ENCODE measurements at regions not wholly inside any gene's neighbourhood (a gene's known extent, or its start where the extent isn't known, plus 50 kb on each side); places are given as distances from the start of the nearest gene placed in this dataset.

- H3K4me1 Mint-ChIP-seq = peaks cover 8% of the 10 kb centered on the region
Observed at GRCh38 chr6:154891901-154892300, 103.2 kb upstream of the TIAM2 start.

GRCh38 chr6:154893917-154894316 lies 101.2 kb upstream of the TIAM2 start:
- TF ChIP-seq CTCF (IDR thresholded peaks at IDR 0.05) = no peak
- H3K4me1 Mint-ChIP-seq = peaks cover 8% of the 10 kb centered on the region
- H3K9me3 ChIP-seq (replicated peaks in 1 of 2; ENCODE audit: control insufficient read depth in 1 of 2, insufficient read depth in 1 of 2, low read length in 2 of 2) = no peaks in the 10 kb centered on the region
- DNase-seq = no peak
- no peak overlapping the region for H3K27ac ChIP-seq (ENCODE audit: low read depth in 1 of 2, low read length in 2 of 2)
- no peaks in the 10 kb centered on the region for H4K20me1 ChIP-seq (ENCODE audit: insufficient read depth, low read length)
- no peaks in the 10 kb centered on the region for H3K79me2 ChIP-seq (ENCODE audit: insufficient read depth, low read length)
- H3K27ac Mint-ChIP-seq = no peak overlapping the region
- peaks cover 15 to 20% of the 10 kb centered on the region in 2 donors for H3K36me3 Mint-ChIP-seq
- H3K9me3 Mint-ChIP-seq = no peaks in the 10 kb centered on the region
- no peaks in the 10 kb centered on the region for H3K27me3 ChIP-seq (ENCODE audit: control insufficient read depth in 2 of 2, insufficient read depth in 2 of 2, low read length in 2 of 2)
- H3K27me3 Mint-ChIP-seq (ENCODE audit: low read depth in 3 of 3) = no peaks in the 10 kb centered on the region
- intact Hi-C loops (cut with micrococcal nuclease) = no loop called here
- peaks cover 2 to 7% of the 10 kb centered on the region in 2 donors for H3K36me3 ChIP-seq (replicated peaks in 1 of 2; ENCODE audit: control insufficient read depth in 1 of 2, insufficient read depth in 2 of 2, low read length in 2 of 2)
- no peak overlapping the region for H3K4me3 ChIP-seq (replicated peaks in 1 of 3; ENCODE audit: low read depth in 2 of 3, low read length in 3 of 3)
- H3K4me2 ChIP-seq (replicated peaks; ENCODE audit: extremely low read depth, low read length, poor library complexity, severe bottlenecking) = no peak overlapping the region
- WGBS (ENCODE audit: insufficient coverage) = no CpG with 5 or more reads among the region's 3 CpGs
- no peak overlapping the region for H3K9ac ChIP-seq (ENCODE audit: insufficient read depth, low read length, poor library complexity, severe bottlenecking)
- peaks cover 0 to 5% of the 10 kb centered on the region in 2 donors for H3K4me1 ChIP-seq (ENCODE audit: control insufficient read depth in 1 of 2, insufficient read depth in 2 of 2, low read length in 2 of 2)
- H2AFZ ChIP-seq (ENCODE audit: insufficient read depth, low read depth, low read length, poor library complexity, severe bottlenecking) = no peak overlapping the region
- no peak overlapping the region for H3K4me3 Mint-ChIP-seq

More at GRCh38 chr6:154891901-154892300, 103.2 kb upstream of the TIAM2 start:
- Histone ChIP-seq H3K4me1 (ENCODE audit: control insufficient read depth in 1 of 2, insufficient read depth in 2 of 2, low read length in 2 of 2) (peaks cover 0 to 5% of the 10 kb centered on the region in 2 donors), H3K27ac (ENCODE audit: low read depth in 1 of 2, low read length in 2 of 2) (no peak overlapping the region), H3K79me2 (ENCODE audit: insufficient read depth, low read length) (no peaks in the 10 kb centered on the region), H2AFZ (ENCODE audit: insufficient read depth, low read depth, low read length, poor library complexity, severe bottlenecking) (no peak overlapping the region), H3K4me2 (replicated peaks; ENCODE audit: extremely low read depth, low read length, poor library complexity, severe bottlenecking) (no peak overlapping the region), H3K27me3 (ENCODE audit: control insufficient read depth in 2 of 2, insufficient read depth in 2 of 2, low read length in 2 of 2) (no peaks in the 10 kb centered on the region), H3K9me3 (replicated peaks in 1 of 2; ENCODE audit: control insufficient read depth in 1 of 2, insufficient read depth in 1 of 2, low read length in 2 of 2) (no peaks in the 10 kb centered on the region), H3K4me3 (replicated peaks in 1 of 3; ENCODE audit: low read depth in 2 of 3, low read length in 3 of 3) (no peak overlapping the region), H4K20me1 (ENCODE audit: insufficient read depth, low read length) (no peaks in the 10 kb centered on the region), H3K36me3 (replicated peaks in 1 of 2; ENCODE audit: control insufficient read depth in 1 of 2, insufficient read depth in 2 of 2, low read length in 2 of 2) (peaks cover 0 to 2% of the 10 kb centered on the region in 2 donors), H3K9ac (ENCODE audit: insufficient read depth, low read length, poor library complexity, severe bottlenecking) (no peak overlapping the region)
- intact Hi-C loops (cut with micrococcal nuclease) = no loop called here
- H3K27me3 Mint-ChIP-seq (ENCODE audit: low read depth in 3 of 3) = no peaks in the 10 kb centered on the region
- DNase-seq = no peak
- TF ChIP-seq CTCF (IDR thresholded peaks at IDR 0.05) = no peak
- 78% methylated on average over 1 of the region's 3 CpGs for WGBS (ENCODE audit: insufficient coverage)
- no peak overlapping the region for H3K27ac Mint-ChIP-seq
- no peak overlapping the region for H3K4me3 Mint-ChIP-seq
- H3K9me3 Mint-ChIP-seq = no peaks in the 10 kb centered on the region
- peaks cover 9 to 13% of the 10 kb centered on the region in 2 donors for H3K36me3 Mint-ChIP-seq

All from CD14-positive monocyte (primary cell).